ENCODE measurements at regions not wholly inside any gene's neighbourhood (a gene's known extent, or its start where the extent isn't known, plus 50 kb on each side); places are given as distances from the start of the nearest gene placed in this dataset.

- no peaks in the 10 kb centered on the region for H3K9me3 Mint-ChIP-seq
- intact Hi-C loops (cut with micrococcal nuclease): no loop called here
- H3K27me3 Mint-ChIP-seq: no peaks in the 10 kb centered on the region
- H3K27ac Mint-ChIP-seq: no peak overlapping the region
- no peaks in the 10 kb centered on the region for H3K4me1 Mint-ChIP-seq (ENCODE audit: low read depth)
- no peaks in the 10 kb centered on the region for H3K36me3 Mint-ChIP-seq (ENCODE audit: low read depth)
- no peak overlapping the region for H3K4me3 Mint-ChIP-seq
Measured at GRCh38 chr14:53896726-53897125, 59.9 kb downstream of the BMP4 start.

GRCh38 chr14:53894456-53894855 lies 62.2 kb downstream of the BMP4 start:
- no peaks in the 10 kb centered on the region for H3K4me1 Mint-ChIP-seq (ENCODE audit: low read depth)
- intact Hi-C loops (cut with micrococcal nuclease): no loop called here
- H3K27me3 Mint-ChIP-seq: no peaks in the 10 kb centered on the region
- H3K36me3 Mint-ChIP-seq (ENCODE audit: low read depth): no peaks in the 10 kb centered on the region
- no peak overlapping the region for H3K4me3 Mint-ChIP-seq
- no peak overlapping the region for H3K27ac Mint-ChIP-seq
- no peaks in the 10 kb centered on the region for H3K9me3 Mint-ChIP-seq

- Mint-ChIP-seq H3K27me3 (peaks cover 1% of the 10 kb centered on the region), H3K36me3 (ENCODE audit: low read depth) (no peaks in the 10 kb centered on the region), H3K27ac (no peak overlapping the region), H3K9me3 (no peaks in the 10 kb centered on the region), H3K4me3 (no peak overlapping the region), H3K4me1 (ENCODE audit: low read depth) (no peaks in the 10 kb centered on the region)
- intact Hi-C loops (cut with micrococcal nuclease): no loop called here
Measured at GRCh38 chr14:53893374-53893773, 63.3 kb downstream of the BMP4 start.

- peaks cover 1% of the 10 kb centered on the region for H3K27me3 Mint-ChIP-seq
- intact Hi-C loops (cut with micrococcal nuclease): no loop called here
- H3K4me1 Mint-ChIP-seq (ENCODE audit: low read depth): no peaks in the 10 kb centered on the region
- no peak overlapping the region for H3K4me3 Mint-ChIP-seq
- no peaks in the 10 kb centered on the region for H3K36me3 Mint-ChIP-seq (ENCODE audit: low read depth)
- H3K27ac Mint-ChIP-seq: no peak overlapping the region
- no peaks in the 10 kb centered on the region for H3K9me3 Mint-ChIP-seq
Measured at GRCh38 chr14:53890611-53891101, 66.0 kb downstream of the BMP4 start.

- Mint-ChIP-seq H3K36me3 (ENCODE audit: low read depth) (no peaks in the 10 kb centered on the region), H3K4me3 (no peak overlapping the region), H3K27me3 (peaks cover 1% of the 10 kb centered on the region), H3K4me1 (ENCODE audit: low read depth) (no peaks in the 10 kb centered on the region), H3K9me3 (no peaks in the 10 kb centered on the region), H3K27ac (no peak overlapping the region)
- intact Hi-C loops (cut with micrococcal nuclease): no loop called here
Measured at GRCh38 chr14:53888535-53889386, 67.9 kb downstream of the BMP4 start.

GRCh38 chr14:53885136-53885640 lies 71.4 kb downstream of the BMP4 start:
- intact Hi-C loops (cut with micrococcal nuclease): no loop called here
- no peaks in the 10 kb centered on the region for H3K4me1 Mint-ChIP-seq (ENCODE audit: low read depth)
- H3K9me3 Mint-ChIP-seq: no peaks in the 10 kb centered on the region
- H3K27me3 Mint-ChIP-seq: peaks cover 1% of the 10 kb centered on the region
- H3K27ac Mint-ChIP-seq: no peak overlapping the region
- no peaks in the 10 kb centered on the region for H3K36me3 Mint-ChIP-seq (ENCODE audit: low read depth)
- no peak overlapping the region for H3K4me3 Mint-ChIP-seq

- Mint-ChIP-seq H3K4me3 (no peak overlapping the region), H3K27me3 (peaks cover 1% of the 10 kb centered on the region)
- intact Hi-C loops (cut with micrococcal nuclease): no loop called here
Measured at GRCh38 chr14:53884601-53885000, 72.0 kb downstream of the BMP4 start.

GRCh38 chr14:53883739-53884138 lies 72.9 kb downstream of the BMP4 start:
- intact Hi-C loops (cut with micrococcal nuclease): no loop called here
- Mint-ChIP-seq H3K4me3 (no peak overlapping the region), H3K9me3 (no peaks in the 10 kb centered on the region), H3K27me3 (peaks cover 1% of the 10 kb centered on the region), H3K27ac (no peak overlapping the region), H3K4me1 (ENCODE audit: low read depth) (no peaks in the 10 kb centered on the region), H3K36me3 (ENCODE audit: low read depth) (no peaks in the 10 kb centered on the region)

More at GRCh38 chr14:53884601-53885000, 72.0 kb downstream of the BMP4 start:
- no peak overlapping the region for H3K27ac Mint-ChIP-seq
- H3K9me3 Mint-ChIP-seq: no peaks in the 10 kb centered on the region
- H3K36me3 Mint-ChIP-seq (ENCODE audit: low read depth): no peaks in the 10 kb centered on the region
- H3K4me1 Mint-ChIP-seq (ENCODE audit: low read depth): no peaks in the 10 kb centered on the region

- Mint-ChIP-seq H3K27me3 (no peaks in the 10 kb centered on the region), H3K9me3 (no peaks in the 10 kb centered on the region), H3K36me3 (ENCODE audit: low read depth) (no peaks in the 10 kb centered on the region), H3K27ac (no peak overlapping the region), H3K4me3 (no peak overlapping the region), H3K4me1 (ENCODE audit: low read depth) (no peaks in the 10 kb centered on the region)
- intact Hi-C loops (cut with micrococcal nuclease): no loop called here
Measured at GRCh38 chr14:53882684-53883083, 73.9 kb downstream of the BMP4 start.

GRCh38 chr14:53881921-53882320 lies 74.7 kb downstream of the BMP4 start:
- intact Hi-C loops (cut with micrococcal nuclease): no loop called here
- H3K9me3 Mint-ChIP-seq: no peaks in the 10 kb centered on the region
- H3K27me3 Mint-ChIP-seq: no peaks in the 10 kb centered on the region
- H3K27ac Mint-ChIP-seq: no peak overlapping the region
- no peaks in the 10 kb centered on the region for H3K36me3 Mint-ChIP-seq (ENCODE audit: low read depth)
- H3K4me1 Mint-ChIP-seq (ENCODE audit: low read depth): no peaks in the 10 kb centered on the region
- H3K4me3 Mint-ChIP-seq: no peak overlapping the region

- Mint-ChIP-seq H3K4me1 (ENCODE audit: low read depth) (no peaks in the 10 kb centered on the region), H3K27me3 (no peaks in the 10 kb centered on the region), H3K36me3 (ENCODE audit: low read depth) (no peaks in the 10 kb centered on the region), H3K27ac (no peak overlapping the region), H3K4me3 (no peak overlapping the region), H3K9me3 (peaks cover 5% of the 10 kb centered on the region)
- intact Hi-C loops (cut with micrococcal nuclease): no loop called here
Measured at GRCh38 chr14:53881161-53881871, 75.3 kb downstream of the BMP4 start.

GRCh38 chr14:53880761-53881160 lies 75.9 kb downstream of the BMP4 start:
- H3K9me3 Mint-ChIP-seq: peaks cover 9% of the 10 kb centered on the region
- no peaks in the 10 kb centered on the region for H3K4me1 Mint-ChIP-seq (ENCODE audit: low read depth)
- H3K27ac Mint-ChIP-seq: no peak overlapping the region
- no peaks in the 10 kb centered on the region for H3K36me3 Mint-ChIP-seq (ENCODE audit: low read depth)
- no peaks in the 10 kb centered on the region for H3K27me3 Mint-ChIP-seq
- intact Hi-C loops (cut with micrococcal nuclease): no loop called here
- no peak overlapping the region for H3K4me3 Mint-ChIP-seq

GRCh38 chr14:53879747-53880146 lies 76.9 kb downstream of the BMP4 start:
- Mint-ChIP-seq H3K4me1 (ENCODE audit: low read depth) (no peaks in the 10 kb centered on the region), H3K4me3 (no peak overlapping the region), H3K27ac (no peak overlapping the region), H3K36me3 (ENCODE audit: low read depth) (no peaks in the 10 kb centered on the region), H3K9me3 (peaks cover 9% of the 10 kb centered on the region), H3K27me3 (no peaks in the 10 kb centered on the region)
- intact Hi-C loops (cut with micrococcal nuclease): no loop called here

- H3K4me1 Mint-ChIP-seq (ENCODE audit: low read depth): no peaks in the 10 kb centered on the region
- intact Hi-C loops (cut with micrococcal nuclease): no loop called here
Measured at GRCh38 chr14:53879022-53879686, 77.5 kb downstream of the BMP4 start.

More at GRCh38 chr14:53879022-53879686, 77.5 kb downstream of the BMP4 start:
- Mint-ChIP-seq H3K27ac (no peak overlapping the region), H3K27me3 (no peaks in the 10 kb centered on the region), H3K9me3 (peaks cover 9% of the 10 kb centered on the region), H3K36me3 (ENCODE audit: low read depth) (no peaks in the 10 kb centered on the region), H3K4me3 (no peak overlapping the region)

Data from dendritic cell treated with granulocyte-macrophage colony-stimulating factor and Interleukin-4, amounts not matched to agents 40 ng/mL and 50 ng/mL, for 4 days (primary cell).